Sigmoid colon (tissue), 6 donors: ENCODE measurements at regions not wholly inside any gene's neighbourhood (a gene's known extent, or its start where the extent isn't known, plus 50 kb on each side); places are given as distances from the start of the nearest gene placed in this dataset.

Source experiments
- DNase-seq: peaks from one replicate; pipeline ENCODE4 v3.0.0-alpha.2; 2019
- H3K27ac ChIP-seq, 4 donors: fragments of 200-600 bp; sonication (generic); one replicate each; pipeline ENCODE4 v1.5.1; 2016 to 2019; ENCODE audit warnings: mild to moderate bottlenecking in 1 of 4
- H3K27me3 ChIP-seq, 3 donors: fragments of 200-600 bp; sonication (generic); one replicate each; pipeline ENCODE4 v1.5.1; 2019; ENCODE audit warnings: mild to moderate bottlenecking in 1 of 3
- H3K36me3 ChIP-seq, 4 donors: fragments of 200-600 bp; sonication (generic); one replicate each; pipeline ENCODE4 v1.5.1; 2016 to 2019
- H3K4me1 ChIP-seq, 4 donors: fragments of 200-600 bp; sonication (generic); one replicate each; pipeline ENCODE4 v1.5.1; 2017 to 2019
- H3K4me3 ChIP-seq, 4 donors: fragments of 200-600 bp; sonication (generic); one replicate each; pipeline ENCODE4 v1.5.1; 2017 to 2019; ENCODE audit warnings: mild to moderate bottlenecking in 2 of 4, moderate library complexity in 1 of 4
- H3K9me3 ChIP-seq, 4 donors: fragments of 200-600 bp in 3 of 4; sonication (generic) in 3 of 4; one replicate each; pipeline versions ENCODE4 v1.5.1 to v1.6.1; 2013 to 2019
- EP300 ChIP-seq, 4 donors: sonication (generic); formaldehyde crosslinking; IDR thresholded peaks; one replicate each; pipeline ENCODE4 v1.6.1; 2017; ENCODE audit warnings: antibody characterized with exemption in 4 of 4
- POLR2A ChIP-seq, 2 donors: fragments of 450-650 bp; IDR thresholded peaks; one replicate each; pipeline ENCODE4 v1.6.1; 2016; ENCODE audit warnings: antibody characterized with exemption in 2 of 2, mild to moderate bottlenecking in 2 of 2, moderate library complexity in 2 of 2
- POLR2AphosphoS5 ChIP-seq, 4 donors: sonication (generic); formaldehyde crosslinking; IDR thresholded peaks; one replicate each; pipeline ENCODE4 v1.6.1; 2017; ENCODE audit warnings: antibody characterized with exemption in 4 of 4
- WGBS, 2 donors: extraction: QIAGEN DNeasy Blood & Tissue Kit; methylation state at CpG; one replicate each; pipeline ENCODE4 v1.1.7; 2013; 5-methylcytosine and 5-hydroxymethylcytosine counted together
- intact Hi-C: fragments of 100-400 bp; cut with DNase I; formaldehyde crosslinking; loops from one replicate; pipeline ENCODE4 v1.15.1; 2023
- TF ChIP-seq, protein P1 (sequence below), 4 experiments: fragments of 450-650 bp in 3 of 4; fragments of 200-600 bp in 1 of 4; IDR thresholded peaks; one replicate each; pipeline ENCODE4 v1.5.1; 2016 to 2019; ENCODE audit warnings: antibody characterized with exemption in 4 of 4, mild to moderate bottlenecking in 3 of 4, moderate library complexity in 2 of 4
- donor health status: healthy with polysubstance abuse.
- donor health status: healthy.

DNA sequence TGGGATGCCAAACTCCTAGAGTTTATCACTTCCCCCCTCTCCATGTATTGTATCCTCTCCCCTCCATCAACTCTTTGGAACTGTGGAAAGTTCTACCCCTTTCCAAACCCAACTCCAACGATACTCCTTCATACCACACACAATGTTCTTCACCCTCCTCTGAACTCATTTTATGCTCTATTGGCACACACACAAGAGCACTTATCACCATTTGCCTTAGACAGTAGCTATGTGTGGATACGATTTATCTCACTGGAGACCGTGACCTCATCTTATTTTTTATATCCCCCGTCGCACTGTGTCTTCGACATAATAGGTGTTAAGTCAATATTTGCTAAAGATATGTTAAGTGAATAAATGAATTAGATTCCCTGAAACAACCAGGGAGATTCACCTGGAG, 316.5 kb upstream of the PROK2 start:
- TF ChIP-seq POLR2A (IDR thresholded peaks at IDR 0.05) (no peak), POLR2AphosphoS5 (IDR thresholded peaks at IDR 0.05) (no peak), EP300 (IDR thresholded peaks at IDR 0.05) (no peak)
- TF ChIP-seq, protein P1, sequence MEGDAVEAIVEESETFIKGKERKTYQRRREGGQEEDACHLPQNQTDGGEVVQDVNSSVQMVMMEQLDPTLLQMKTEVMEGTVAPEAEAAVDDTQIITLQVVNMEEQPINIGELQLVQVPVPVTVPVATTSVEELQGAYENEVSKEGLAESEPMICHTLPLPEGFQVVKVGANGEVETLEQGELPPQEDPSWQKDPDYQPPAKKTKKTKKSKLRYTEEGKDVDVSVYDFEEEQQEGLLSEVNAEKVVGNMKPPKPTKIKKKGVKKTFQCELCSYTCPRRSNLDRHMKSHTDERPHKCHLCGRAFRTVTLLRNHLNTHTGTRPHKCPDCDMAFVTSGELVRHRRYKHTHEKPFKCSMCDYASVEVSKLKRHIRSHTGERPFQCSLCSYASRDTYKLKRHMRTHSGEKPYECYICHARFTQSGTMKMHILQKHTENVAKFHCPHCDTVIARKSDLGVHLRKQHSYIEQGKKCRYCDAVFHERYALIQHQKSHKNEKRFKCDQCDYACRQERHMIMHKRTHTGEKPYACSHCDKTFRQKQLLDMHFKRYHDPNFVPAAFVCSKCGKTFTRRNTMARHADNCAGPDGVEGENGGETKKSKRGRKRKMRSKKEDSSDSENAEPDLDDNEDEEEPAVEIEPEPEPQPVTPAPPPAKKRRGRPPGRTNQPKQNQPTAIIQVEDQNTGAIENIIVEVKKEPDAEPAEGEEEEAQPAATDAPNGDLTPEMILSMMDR (IDR thresholded peaks at IDR 0.05) = no peak
- H3K4me1 ChIP-seq = peaks cover 0 to 14% (median 11%) of the 10 kb centered on the region in 4 donors
- no peak overlapping the region for H3K27ac ChIP-seq
- 21 to 56% methylated on average over 6 of the region's 6 CpGs for WGBS, 2 donors
- no peaks in the 10 kb centered on the region for H3K9me3 ChIP-seq
- no peaks in the 10 kb centered on the region for H3K36me3 ChIP-seq
- no peak for DNase-seq
- no peak overlapping the region for H3K4me3 ChIP-seq
- H3K27me3 ChIP-seq = no peaks in the 10 kb centered on the region
- intact Hi-C loops = no loop called here

DNA sequence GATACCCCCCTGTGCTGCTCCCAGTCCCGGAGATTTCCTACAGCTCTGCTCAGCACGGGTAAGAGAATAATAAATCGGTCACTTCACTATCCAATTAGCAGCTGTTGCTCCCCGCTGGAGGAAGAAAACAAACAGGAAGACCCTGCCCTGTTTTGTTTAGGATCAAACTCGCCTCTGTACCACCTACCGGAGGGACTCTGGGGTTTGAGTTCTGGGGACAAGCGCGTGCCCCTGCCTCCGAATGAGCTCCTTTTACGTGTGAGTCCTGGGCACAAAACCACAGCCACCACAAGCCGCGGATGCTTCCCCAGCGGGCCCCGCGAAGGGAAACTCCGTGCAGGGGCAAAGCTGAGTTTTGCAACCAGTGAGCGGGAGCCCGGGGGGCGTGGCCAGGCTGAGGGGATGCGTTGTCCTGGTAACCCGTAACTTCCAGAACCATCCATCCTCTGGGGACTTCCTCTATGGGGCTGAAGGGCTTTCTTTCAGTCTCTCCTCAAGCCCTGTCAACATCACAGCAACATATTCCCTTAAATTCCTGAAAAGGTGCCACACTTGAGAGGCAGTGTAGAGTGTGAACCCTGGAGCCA, 315.7 kb upstream of the PROK2 start:
- no peak overlapping the region for H3K27ac ChIP-seq
- intact Hi-C loops = no loop called here
- no peaks in the 10 kb centered on the region for H3K36me3 ChIP-seq
- peak; percentile 89 for DNase-seq
- no peaks in the 10 kb centered on the region for H3K9me3 ChIP-seq
- WGBS, 2 donors = 1 to 2% methylated on average over 21 of the region's 21 CpGs
- TF ChIP-seq POLR2AphosphoS5 (IDR thresholded peaks at IDR 0.05) = peak in 2 of 4 donors; percentile 9 to 64
- TF ChIP-seq POLR2A (IDR thresholded peaks at IDR 0.05) = no peak
- TF ChIP-seq, protein P1 (IDR thresholded peaks at IDR 0.05) = no peak
- peaks cover 0 to 14% (median 11%) of the 10 kb centered on the region in 4 donors for H3K4me1 ChIP-seq
- H3K4me3 ChIP-seq = peak overlapping the region; percentile 10 to 37 (median 28)
- H3K27me3 ChIP-seq = no peaks in the 10 kb centered on the region

DNA sequence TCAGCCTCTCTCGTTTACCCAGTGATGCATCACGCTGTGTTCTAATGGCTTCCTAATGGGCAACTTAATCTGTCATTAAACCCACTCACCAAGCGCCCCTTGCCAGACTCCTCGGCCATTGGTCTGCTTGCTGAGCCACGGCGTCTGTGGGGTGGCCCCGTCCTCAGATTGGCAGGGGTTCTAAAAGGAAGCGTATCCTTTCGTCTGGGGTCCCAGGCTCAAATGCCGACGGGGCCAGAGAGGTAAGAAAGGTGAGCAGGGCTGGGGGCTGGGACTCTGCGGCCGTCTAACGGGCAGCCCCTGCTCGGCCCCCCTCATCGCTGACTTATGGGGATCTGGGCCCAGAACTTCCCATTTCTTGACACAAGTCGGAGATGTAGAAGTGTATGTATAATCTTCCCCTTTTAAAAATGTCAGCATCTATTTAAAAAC, 315.1 kb upstream of the PROK2 start:
- Histone ChIP-seq H3K4me1 (peaks cover 0 to 14% (median 11%) of the 10 kb centered on the region in 4 donors), H3K27me3 (no peaks in the 10 kb centered on the region), H3K9me3 (no peaks in the 10 kb centered on the region), H3K4me3 (peak overlapping the region in 2 of 4 donors; percentile 36 to 37), H3K27ac (no peak overlapping the region), H3K36me3 (no peaks in the 10 kb centered on the region)
- intact Hi-C loops = no loop called here
- 19 to 36% methylated on average over 17 of the region's 17 CpGs for WGBS, 2 donors
- peak; percentile 66 for DNase-seq
- TF ChIP-seq EP300 (IDR thresholded peaks at IDR 0.05) = no peak
- TF ChIP-seq, protein P1 (IDR thresholded peaks at IDR 0.05) = no peak
- no peak for TF ChIP-seq POLR2AphosphoS5 (IDR thresholded peaks at IDR 0.05)
- no peak for TF ChIP-seq POLR2A (IDR thresholded peaks at IDR 0.05)

DNA sequence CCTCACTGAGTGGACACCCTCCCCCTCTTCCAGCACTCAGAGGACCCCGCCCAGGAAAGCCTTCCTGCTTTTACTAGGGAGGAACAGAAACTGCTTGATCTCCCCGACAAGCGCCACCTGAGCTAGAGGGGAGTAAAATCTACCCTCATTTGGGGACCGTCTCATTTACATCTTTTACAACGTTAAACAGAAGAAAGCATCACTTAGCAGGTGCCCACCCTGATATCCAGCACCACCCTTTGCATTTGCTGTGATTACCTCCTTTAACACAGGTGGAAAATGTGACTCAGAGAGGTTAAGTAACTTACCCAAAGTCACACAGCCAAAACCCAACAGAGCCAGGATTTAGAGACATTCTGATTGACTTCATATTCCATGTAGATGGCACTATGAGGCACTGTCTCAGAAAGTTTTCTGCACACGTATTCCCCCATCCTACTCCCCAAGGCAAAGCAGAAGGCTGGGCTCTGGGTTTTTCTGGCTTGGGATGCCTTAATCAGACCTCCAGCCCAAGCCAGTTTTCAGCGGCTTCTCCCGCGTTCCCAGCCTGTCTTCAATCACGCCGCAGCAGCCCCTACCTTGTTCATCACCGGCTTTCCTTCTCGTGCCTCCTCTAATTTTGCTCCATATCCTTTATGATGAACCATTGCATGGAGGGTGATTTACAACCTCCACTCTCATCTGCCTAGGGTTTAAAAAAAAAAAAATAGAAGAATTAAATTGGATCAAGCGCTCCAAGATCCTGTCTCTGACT, 314.6 kb upstream of the PROK2 start:
- 63 to 70% methylated on average over 14 of the region's 14 CpGs for WGBS, 2 donors

More for the DNA sequence above, 314.6 kb upstream of the PROK2 start:
- Histone ChIP-seq H3K36me3 (no peaks in the 10 kb centered on the region), H3K4me3 (no peak overlapping the region), H3K27me3 (no peaks in the 10 kb centered on the region), H3K9me3 (no peaks in the 10 kb centered on the region), H3K27ac (no peak overlapping the region), H3K4me1 (peaks cover 0 to 14% (median 11%) of the 10 kb centered on the region in 4 donors)
- TF ChIP-seq, protein P1 (IDR thresholded peaks at IDR 0.05) = no peak
- TF ChIP-seq EP300 (IDR thresholded peaks at IDR 0.05) (no peak), POLR2A (IDR thresholded peaks at IDR 0.05) (no peak)
- peak; percentile 13 for DNase-seq
- intact Hi-C loops = no loop called here
